NB4 (cell line): ENCODE measurements at regions not wholly inside any gene's neighbourhood (a gene's known extent, or its start where the extent isn't known, plus 50 kb on each side); places are given as distances from the start of the nearest gene placed in this dataset.
A peak's percentile ranks its signal among the peaks of the same experiment; 100 is the strongest.

Source experiments
- DNase-seq: peaks from one replicate; pipeline ENCODE4 v3.0.0; 2010; ENCODE audit warnings: low read depth
- H3K4me3 ChIP-seq: one replicate; pipeline ENCODE4 v1.5.1; 2011; ENCODE audit warnings: mild to moderate bottlenecking, low read depth, low read length, moderate library complexity
- MAX ChIP-seq: IDR thresholded peaks from 2 replicates; pipeline ENCODE4 v1.6.1; 2011; ENCODE audit warnings: low read depth, low read length
- MYC ChIP-seq: IDR thresholded peaks from 2 replicates; pipeline ENCODE4 v1.6.1; 2011; ENCODE audit warnings: low read depth, low read length
- POLR2A ChIP-seq: IDR thresholded peaks from 2 replicates; pipeline ENCODE4 v1.6.1; 2011; ENCODE audit warnings: mild to moderate bottlenecking; ENCODE audit not compliant: insufficient read length; ENCODE audit errors: extremely low read depth
- TF ChIP-seq, protein P1 (sequence below): IDR thresholded peaks from one replicate; pipeline ENCODE4 v1.5.1; 2012; ENCODE audit warnings: low read depth, low read length

DNA sequence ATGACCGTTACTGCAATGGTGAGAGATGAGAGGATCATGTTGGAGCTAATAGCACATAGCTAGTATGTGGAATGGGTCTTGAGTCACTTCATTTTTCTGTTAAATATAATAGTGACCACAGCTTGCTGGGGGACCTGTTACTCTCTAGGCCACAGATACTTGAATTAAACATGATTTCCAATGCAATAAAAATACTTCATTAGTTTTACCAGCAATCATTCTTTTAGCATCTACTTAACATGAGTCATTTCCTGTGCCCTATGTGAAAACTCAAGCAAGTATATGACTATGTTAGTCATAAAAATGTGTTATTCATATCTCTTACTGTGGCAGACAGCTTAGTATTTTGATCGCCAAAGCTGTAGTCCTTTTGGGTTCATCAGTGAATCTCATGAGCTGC, 798.8 kb downstream of the SLC16A7 start:
- TF ChIP-seq MYC, result no peak
- TF ChIP-seq POLR2A, result no peak
- TF ChIP-seq MAX, result no peak
- TF ChIP-seq, protein P1, sequence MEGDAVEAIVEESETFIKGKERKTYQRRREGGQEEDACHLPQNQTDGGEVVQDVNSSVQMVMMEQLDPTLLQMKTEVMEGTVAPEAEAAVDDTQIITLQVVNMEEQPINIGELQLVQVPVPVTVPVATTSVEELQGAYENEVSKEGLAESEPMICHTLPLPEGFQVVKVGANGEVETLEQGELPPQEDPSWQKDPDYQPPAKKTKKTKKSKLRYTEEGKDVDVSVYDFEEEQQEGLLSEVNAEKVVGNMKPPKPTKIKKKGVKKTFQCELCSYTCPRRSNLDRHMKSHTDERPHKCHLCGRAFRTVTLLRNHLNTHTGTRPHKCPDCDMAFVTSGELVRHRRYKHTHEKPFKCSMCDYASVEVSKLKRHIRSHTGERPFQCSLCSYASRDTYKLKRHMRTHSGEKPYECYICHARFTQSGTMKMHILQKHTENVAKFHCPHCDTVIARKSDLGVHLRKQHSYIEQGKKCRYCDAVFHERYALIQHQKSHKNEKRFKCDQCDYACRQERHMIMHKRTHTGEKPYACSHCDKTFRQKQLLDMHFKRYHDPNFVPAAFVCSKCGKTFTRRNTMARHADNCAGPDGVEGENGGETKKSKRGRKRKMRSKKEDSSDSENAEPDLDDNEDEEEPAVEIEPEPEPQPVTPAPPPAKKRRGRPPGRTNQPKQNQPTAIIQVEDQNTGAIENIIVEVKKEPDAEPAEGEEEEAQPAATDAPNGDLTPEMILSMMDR, result no peak
- H3K4me3 ChIP-seq, result no peak overlapping the region
- DNase-seq, result peak; percentile 5

DNA sequence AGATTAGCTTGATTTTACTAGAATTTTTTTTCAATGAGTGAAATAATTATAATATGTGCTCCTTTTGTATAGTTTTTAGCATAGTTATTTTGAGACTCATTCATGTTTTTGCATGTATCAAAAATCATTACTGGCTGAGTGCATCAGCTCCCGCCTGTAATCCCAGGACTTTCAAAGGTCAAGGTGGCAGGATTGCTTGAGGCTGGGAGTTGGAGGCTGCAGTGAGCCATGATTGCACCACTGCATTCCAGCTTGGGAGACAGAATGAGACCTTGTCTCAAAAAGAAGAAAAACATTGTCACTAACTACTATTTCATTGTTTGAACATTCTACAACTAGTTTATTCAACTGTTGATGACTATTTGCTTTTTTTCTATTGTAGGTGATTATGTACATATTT, 802.7 kb downstream of the SLC16A7 start:
- no peak for DNase-seq
- TF ChIP-seq MYC, result no peak
- TF ChIP-seq, protein P1, result no peak
- no peak for TF ChIP-seq MAX
- no peak for TF ChIP-seq POLR2A
- no peak overlapping the region for H3K4me3 ChIP-seq

DNA sequence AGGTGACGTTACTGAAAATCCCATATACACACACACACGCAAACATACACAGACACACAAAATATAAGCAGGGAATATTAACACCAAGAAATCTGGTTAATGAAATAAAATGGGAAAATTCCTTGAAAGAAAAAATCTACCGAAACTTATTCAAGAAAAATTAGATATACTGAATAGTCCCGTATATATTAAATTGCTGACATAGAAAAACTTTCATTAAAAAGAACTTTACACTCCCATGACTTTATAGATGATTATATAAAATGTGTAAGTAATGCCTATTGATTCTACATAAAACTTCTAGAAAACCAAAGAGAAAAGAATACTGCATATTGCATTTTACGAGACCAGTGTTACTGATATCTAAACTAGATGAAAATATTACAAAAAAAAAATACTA, 803.2 kb downstream of the SLC16A7 start:
- no peak for DNase-seq
- TF ChIP-seq MYC, result no peak
- TF ChIP-seq, protein P1, result no peak
- TF ChIP-seq POLR2A, result no peak
- TF ChIP-seq MAX, result no peak
- H3K4me3 ChIP-seq, result no peak overlapping the region

DNA sequence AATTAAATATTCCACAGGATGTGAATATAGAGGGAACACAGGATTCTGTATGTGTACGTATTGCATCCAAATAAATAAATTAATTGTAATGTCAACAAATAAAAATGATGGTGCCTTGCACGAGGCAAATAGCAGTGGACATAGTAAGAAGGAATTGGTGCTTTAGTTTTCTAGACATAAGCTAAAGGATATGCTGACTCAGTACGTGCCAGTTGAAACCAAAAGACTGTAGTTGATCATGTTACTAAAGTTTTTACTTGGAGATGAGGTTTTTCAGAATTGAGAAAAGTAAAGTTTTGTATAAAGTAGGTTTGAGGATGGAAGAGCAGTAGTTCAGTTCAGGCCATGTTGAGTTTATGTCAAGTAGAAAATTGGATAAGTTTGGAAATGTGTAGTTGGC, 807.2 kb downstream of the SLC16A7 start:
- no peak for TF ChIP-seq MYC
- TF ChIP-seq, protein P1, result no peak
- no peak for TF ChIP-seq POLR2A
- no peak for TF ChIP-seq MAX
- no peak overlapping the region for H3K4me3 ChIP-seq
- DNase-seq, result no peak

DNA sequence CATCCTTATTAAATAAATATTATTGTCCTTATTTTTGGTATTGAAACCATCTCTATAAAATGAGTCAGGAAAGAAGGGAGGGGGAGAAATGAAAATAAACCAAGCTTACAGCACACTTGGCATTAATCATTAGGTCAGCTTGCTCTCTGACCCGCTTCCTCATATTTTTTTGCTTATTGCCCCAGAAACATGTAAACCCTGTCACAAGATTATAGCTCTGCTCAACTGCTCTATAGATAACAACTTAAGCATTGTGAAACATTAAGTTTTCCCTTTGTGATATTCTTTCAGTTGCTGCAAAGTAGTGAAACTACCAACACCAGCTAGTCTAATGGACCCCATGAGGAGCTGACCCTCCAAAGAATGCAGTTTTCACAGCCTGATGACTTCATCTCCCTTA, 819.5 kb downstream of the SLC16A7 start:
- peak; percentile 16 for DNase-seq
- TF ChIP-seq POLR2A (no peak), MAX (no peak), MYC (no peak)
- TF ChIP-seq, protein P1, result no peak
- no peak overlapping the region for H3K4me3 ChIP-seq

DNA sequence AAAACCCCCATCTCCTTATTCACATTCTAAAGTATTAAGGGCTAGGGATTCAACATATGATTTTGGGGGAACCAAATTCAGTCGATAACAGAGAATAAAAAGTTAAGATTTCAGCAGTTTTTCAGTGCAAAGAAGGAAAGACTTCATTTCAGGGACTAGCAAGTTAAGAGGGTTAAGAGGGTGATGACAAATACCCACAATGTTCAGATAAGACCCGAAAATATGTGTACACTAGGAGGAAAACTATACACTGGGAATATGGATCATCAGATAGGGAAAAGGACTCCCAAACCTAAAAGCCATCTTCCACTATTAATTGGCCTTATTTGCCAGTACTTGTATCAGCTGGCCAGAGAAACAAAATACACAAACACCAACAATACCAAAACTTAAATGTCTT, 824.2 kb downstream of the SLC16A7 start:
- H3K4me3 ChIP-seq, result no peak overlapping the region
- DNase-seq, result no peak
- no peak for TF ChIP-seq MAX
- no peak for TF ChIP-seq POLR2A
- TF ChIP-seq, protein P1, result no peak
